ENCODE measurements at regions not wholly inside any gene's neighbourhood (a gene's known extent, or its start where the extent isn't known, plus 50 kb on each side); places are given as distances from the start of the nearest gene placed in this dataset.
A peak's percentile ranks its signal among the peaks of the same experiment; 100 is the strongest.
"Not testable (repeated sequence)": the region's sequence is repeated elsewhere in the genome, so short reads cannot be mapped to it uniquely, and the experiment has no call there.

DNA sequence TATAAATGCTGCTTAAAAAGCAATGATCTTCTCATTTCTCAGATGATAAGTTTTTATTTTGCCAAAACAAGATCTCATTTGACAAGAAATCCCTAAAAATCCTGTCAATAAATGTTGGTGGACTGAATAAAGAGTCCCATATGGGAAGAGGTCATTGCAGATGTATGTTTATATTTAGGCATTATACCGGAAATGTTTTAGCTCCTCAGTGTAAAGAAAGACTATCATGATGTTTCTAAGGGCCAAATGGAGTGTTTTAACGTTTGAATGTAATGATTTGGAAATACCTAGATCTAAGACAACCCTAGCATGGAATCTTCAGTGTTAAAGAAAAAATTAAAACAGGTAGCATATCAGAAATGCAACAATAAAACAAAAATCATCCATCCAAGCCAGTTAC is 457.8 kb upstream of the NFE2L3 start:
- no peaks in the 10 kb centered on the region for H3K4me1 ChIP-seq (ENCODE audit: insufficient read depth, insufficient read length)
- H3K27me3 ChIP-seq (ENCODE audit: insufficient read depth, insufficient read length): no peaks in the 10 kb centered on the region
- no peak overlapping the region for H3K9ac ChIP-seq (ENCODE audit: insufficient read length, low read depth)
- H3K4me3 ChIP-seq (ENCODE audit: insufficient read length, low read depth): no peak overlapping the region
- no peak for TF ChIP-seq ZNF274 (IDR thresholded peaks at IDR 0.05; ENCODE audit: low read depth, low read length)
- TF ChIP-seq SUZ12 (IDR thresholded peaks at IDR 0.05; ENCODE audit: extremely low read depth, insufficient read depth, insufficient read length): no peak
- TF ChIP-seq YY1 (IDR thresholded peaks at IDR 0.05; ENCODE audit: insufficient read depth, insufficient read length): no peak
- no peaks in the 10 kb centered on the region for H3K36me3 ChIP-seq (ENCODE audit: insufficient read depth, insufficient read length, low read length)
- H3K9me3 ChIP-seq (ENCODE audit: insufficient read depth, low read length): no peaks in the 10 kb centered on the region
- DNase-seq (ENCODE audit: low read depth, low spot score): no peak

DNA sequence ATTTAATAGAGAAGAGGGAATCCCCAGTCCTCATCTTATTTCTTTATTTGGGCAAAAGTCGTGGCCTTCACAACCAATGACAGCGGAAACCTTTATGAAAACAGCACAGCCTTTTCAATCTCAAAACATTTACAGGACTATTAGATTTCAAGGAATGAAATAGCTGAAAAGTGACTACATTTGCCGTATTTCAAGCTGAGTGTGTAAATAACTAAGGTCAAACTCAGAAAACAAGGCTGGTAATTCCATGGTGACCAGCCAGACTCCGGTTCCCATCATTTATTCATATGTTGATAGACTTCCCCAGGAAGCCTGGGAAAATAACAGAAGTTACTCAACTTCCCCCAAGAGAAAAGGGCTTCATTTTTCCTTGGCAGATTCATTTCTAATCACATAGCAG is 457.3 kb upstream of the NFE2L3 start:
- TF ChIP-seq YY1 (IDR thresholded peaks at IDR 0.05; ENCODE audit: insufficient read depth, insufficient read length) (no peak), SUZ12 (IDR thresholded peaks at IDR 0.05; ENCODE audit: extremely low read depth, insufficient read depth, insufficient read length) (no peak), ZNF274 (IDR thresholded peaks at IDR 0.05; ENCODE audit: low read depth, low read length) (no peak)
- no peak overlapping the region for H3K9ac ChIP-seq (ENCODE audit: insufficient read length, low read depth)
- H3K27me3 ChIP-seq (ENCODE audit: insufficient read depth, insufficient read length): no peaks in the 10 kb centered on the region
- H3K9me3 ChIP-seq (ENCODE audit: insufficient read depth, low read length): 0 out of 2 replicates have a peak, but pooled peaks cover 3% of the 10 kb centered on the region
- DNase-seq (ENCODE audit: low read depth, low spot score): no peak
- no peak overlapping the region for H3K4me3 ChIP-seq (ENCODE audit: insufficient read length, low read depth)
- H3K36me3 ChIP-seq (ENCODE audit: insufficient read depth, insufficient read length, low read length): no peaks in the 10 kb centered on the region
- H3K4me1 ChIP-seq (ENCODE audit: insufficient read depth, insufficient read length): no peaks in the 10 kb centered on the region

- Histone ChIP-seq H3K36me3 (ENCODE audit: insufficient read depth, insufficient read length, low read length) (no peaks in the 10 kb centered on the region), H3K4me1 (ENCODE audit: insufficient read depth, insufficient read length) (no peaks in the 10 kb centered on the region), H3K9ac (ENCODE audit: insufficient read length, low read depth) (no peak overlapping the region), H3K9me3 (ENCODE audit: insufficient read depth, low read length) (peaks cover 11% of the 10 kb centered on the region; the same call in 1 of the 2 replicates), H3K4me3 (ENCODE audit: insufficient read length, low read depth) (no peak overlapping the region), H3K27me3 (ENCODE audit: insufficient read depth, insufficient read length) (no peaks in the 10 kb centered on the region)
- no peak for TF ChIP-seq ZNF274 (IDR thresholded peaks at IDR 0.05; ENCODE audit: low read depth, low read length)
- DNase-seq (ENCODE audit: low read depth, low spot score): peak; percentile 46
These were observed 455.4 kb upstream of the NFE2L3 start for GRCh38 chr7:25696571-25696970.

GRCh38 chr7:25698451-25699113 is 453.4 kb upstream of the NFE2L3 start:
- H3K9me3 ChIP-seq (ENCODE audit: insufficient read depth, low read length): peaks cover 11% of the 10 kb centered on the region; the same call in 1 of the 2 replicates
- H3K4me3 ChIP-seq (ENCODE audit: insufficient read length, low read depth): no peak overlapping the region
- no peaks in the 10 kb centered on the region for H3K36me3 ChIP-seq (ENCODE audit: insufficient read depth, insufficient read length, low read length)
- no peak for DNase-seq (ENCODE audit: low read depth, low spot score)
- no peak for TF ChIP-seq SUZ12 (IDR thresholded peaks at IDR 0.05; ENCODE audit: extremely low read depth, insufficient read depth, insufficient read length)
- TF ChIP-seq ZNF274 (IDR thresholded peaks at IDR 0.05; ENCODE audit: low read depth, low read length): no peak
- no peak for TF ChIP-seq YY1 (IDR thresholded peaks at IDR 0.05; ENCODE audit: insufficient read depth, insufficient read length)
- H3K9ac ChIP-seq (ENCODE audit: insufficient read length, low read depth): no peak overlapping the region
- H3K4me1 ChIP-seq (ENCODE audit: insufficient read depth, insufficient read length): no peaks in the 10 kb centered on the region
- no peaks in the 10 kb centered on the region for H3K27me3 ChIP-seq (ENCODE audit: insufficient read depth, insufficient read length)

DNA sequence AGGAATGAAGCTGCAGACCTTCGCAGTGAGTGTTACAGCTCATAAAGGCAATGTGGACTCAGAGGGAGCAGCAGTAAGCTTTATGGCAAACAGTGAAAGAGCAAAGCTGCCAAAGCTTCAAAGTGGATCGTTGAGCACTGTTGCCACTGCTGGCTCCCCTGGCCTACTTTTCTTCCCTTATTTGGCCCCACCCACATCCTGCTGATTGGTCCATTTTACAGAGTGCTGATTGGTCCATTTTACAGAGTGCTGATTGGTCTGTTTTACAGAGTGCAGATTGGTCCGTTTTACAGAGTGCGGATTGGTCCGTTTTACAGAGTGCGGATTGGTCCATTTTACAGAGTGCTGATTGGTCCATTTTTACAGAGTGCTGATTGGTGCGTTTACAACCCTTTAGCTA is 451.9 kb upstream of the NFE2L3 start:
- H3K4me1 ChIP-seq (ENCODE audit: insufficient read depth, insufficient read length); H3K27me3 ChIP-seq (ENCODE audit: insufficient read depth, insufficient read length); H3K9ac ChIP-seq (ENCODE audit: insufficient read length, low read depth); H3K36me3 ChIP-seq (ENCODE audit: insufficient read depth, insufficient read length, low read length); H3K4me3 ChIP-seq (ENCODE audit: insufficient read length, low read depth); DNase-seq (ENCODE audit: low read depth, low spot score): not testable (repeated sequence)
- peaks cover 11% of the 10 kb centered on the region; the same call in 1 of the 2 replicates for H3K9me3 ChIP-seq (ENCODE audit: insufficient read depth, low read length)

- Histone ChIP-seq H3K9ac (ENCODE audit: insufficient read length, low read depth) (no peak overlapping the region), H3K4me1 (ENCODE audit: insufficient read depth, insufficient read length) (no peaks in the 10 kb centered on the region), H3K27me3 (ENCODE audit: insufficient read depth, insufficient read length) (no peaks in the 10 kb centered on the region), H3K4me3 (ENCODE audit: insufficient read length, low read depth) (no peak overlapping the region), H3K36me3 (ENCODE audit: insufficient read depth, insufficient read length, low read length) (no peaks in the 10 kb centered on the region), H3K9me3 (ENCODE audit: insufficient read depth, low read length) (peaks cover 20% of the 10 kb centered on the region)
- no peak for DNase-seq (ENCODE audit: low read depth, low spot score)
- TF ChIP-seq YY1 (IDR thresholded peaks at IDR 0.05; ENCODE audit: insufficient read depth, insufficient read length): no peak
- no peak for TF ChIP-seq ZNF274 (IDR thresholded peaks at IDR 0.05; ENCODE audit: low read depth, low read length)
- TF ChIP-seq SUZ12 (IDR thresholded peaks at IDR 0.05; ENCODE audit: extremely low read depth, insufficient read depth, insufficient read length): no peak
These were observed 447.6 kb upstream of the NFE2L3 start for GRCh38 chr7:25704413-25704812.

GRCh38 chr7:25706764-25707163 is 445.2 kb upstream of the NFE2L3 start:
- Histone ChIP-seq H3K4me3 (ENCODE audit: insufficient read length, low read depth) (no peak overlapping the region), H3K27me3 (ENCODE audit: insufficient read depth, insufficient read length) (no peaks in the 10 kb centered on the region), H3K4me1 (ENCODE audit: insufficient read depth, insufficient read length) (no peaks in the 10 kb centered on the region), H3K9ac (ENCODE audit: insufficient read length, low read depth) (no peak overlapping the region), H3K9me3 (ENCODE audit: insufficient read depth, low read length) (peaks cover 9% of the 10 kb centered on the region), H3K36me3 (ENCODE audit: insufficient read depth, insufficient read length, low read length) (no peaks in the 10 kb centered on the region)
- TF ChIP-seq SUZ12 (IDR thresholded peaks at IDR 0.05; ENCODE audit: extremely low read depth, insufficient read depth, insufficient read length) (no peak), ZNF274 (IDR thresholded peaks at IDR 0.05; ENCODE audit: low read depth, low read length) (no peak), YY1 (IDR thresholded peaks at IDR 0.05; ENCODE audit: insufficient read depth, insufficient read length) (no peak)
- no peak for DNase-seq (ENCODE audit: low read depth, low spot score)

All from NT2/D1 (cell line).